ENCODE measurements at regions not wholly inside any gene's neighbourhood (a gene's known extent, or its start where the extent isn't known, plus 50 kb on each side); places are given as distances from the start of the nearest gene placed in this dataset.

DNA sequence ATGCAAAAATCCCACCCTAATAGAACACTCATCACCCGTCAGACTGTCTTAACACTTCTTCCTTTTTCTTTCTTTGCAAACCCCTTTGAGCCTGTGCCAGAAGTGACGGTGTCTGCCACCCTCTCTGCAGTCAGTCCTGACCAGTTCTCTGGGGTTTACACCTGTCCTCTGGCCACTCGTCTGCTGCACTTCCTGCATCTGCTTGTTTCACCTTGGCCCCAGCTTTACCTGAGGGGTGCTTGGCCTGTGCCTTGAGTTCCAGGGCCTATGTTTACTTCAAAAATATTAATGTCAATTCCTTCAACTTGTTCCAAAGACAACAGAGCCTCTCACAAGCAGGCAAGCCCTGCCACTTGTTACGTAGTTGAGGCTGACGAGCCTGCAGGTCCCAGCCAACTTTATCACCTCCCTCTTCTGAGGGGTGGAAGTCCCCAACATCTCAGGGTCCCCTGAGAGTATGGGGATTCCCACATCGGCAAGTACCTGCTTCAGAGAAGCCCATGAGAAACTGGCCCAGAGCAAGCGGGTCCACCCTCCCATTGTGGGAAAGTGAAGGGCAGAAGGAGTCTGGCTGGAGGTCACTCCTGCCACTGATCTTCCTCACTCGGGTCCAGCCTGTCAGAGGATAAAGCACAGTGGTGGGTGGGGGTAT is 205.4 kb downstream of the DAD1 start:
- TF ChIP-seq FOXP2 (optimal IDR thresholded peaks at IDR 0.05; ENCODE audit: borderline replicate concordance, extremely low read depth, extremely low read length, insufficient read depth) (no peak), SIN3A (IDR thresholded peaks at IDR 0.05; ENCODE audit: borderline replicate concordance, insufficient read depth, low read length) (no peak), TAF1 (IDR thresholded peaks at IDR 0.05; ENCODE audit: borderline replicate concordance, insufficient read depth, low read length) (no peak), POLR2AphosphoS5 (IDR thresholded peaks at IDR 0.05; ENCODE audit: low read depth, low read length) (no peak)
- TF ChIP-seq, protein P1, sequence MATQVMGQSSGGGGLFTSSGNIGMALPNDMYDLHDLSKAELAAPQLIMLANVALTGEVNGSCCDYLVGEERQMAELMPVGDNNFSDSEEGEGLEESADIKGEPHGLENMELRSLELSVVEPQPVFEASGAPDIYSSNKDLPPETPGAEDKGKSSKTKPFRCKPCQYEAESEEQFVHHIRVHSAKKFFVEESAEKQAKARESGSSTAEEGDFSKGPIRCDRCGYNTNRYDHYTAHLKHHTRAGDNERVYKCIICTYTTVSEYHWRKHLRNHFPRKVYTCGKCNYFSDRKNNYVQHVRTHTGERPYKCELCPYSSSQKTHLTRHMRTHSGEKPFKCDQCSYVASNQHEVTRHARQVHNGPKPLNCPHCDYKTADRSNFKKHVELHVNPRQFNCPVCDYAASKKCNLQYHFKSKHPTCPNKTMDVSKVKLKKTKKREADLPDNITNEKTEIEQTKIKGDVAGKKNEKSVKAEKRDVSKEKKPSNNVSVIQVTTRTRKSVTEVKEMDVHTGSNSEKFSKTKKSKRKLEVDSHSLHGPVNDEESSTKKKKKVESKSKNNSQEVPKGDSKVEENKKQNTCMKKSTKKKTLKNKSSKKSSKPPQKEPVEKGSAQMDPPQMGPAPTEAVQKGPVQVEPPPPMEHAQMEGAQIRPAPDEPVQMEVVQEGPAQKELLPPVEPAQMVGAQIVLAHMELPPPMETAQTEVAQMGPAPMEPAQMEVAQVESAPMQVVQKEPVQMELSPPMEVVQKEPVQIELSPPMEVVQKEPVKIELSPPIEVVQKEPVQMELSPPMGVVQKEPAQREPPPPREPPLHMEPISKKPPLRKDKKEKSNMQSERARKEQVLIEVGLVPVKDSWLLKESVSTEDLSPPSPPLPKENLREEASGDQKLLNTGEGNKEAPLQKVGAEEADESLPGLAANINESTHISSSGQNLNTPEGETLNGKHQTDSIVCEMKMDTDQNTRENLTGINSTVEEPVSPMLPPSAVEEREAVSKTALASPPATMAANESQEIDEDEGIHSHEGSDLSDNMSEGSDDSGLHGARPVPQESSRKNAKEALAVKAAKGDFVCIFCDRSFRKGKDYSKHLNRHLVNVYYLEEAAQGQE (IDR thresholded peaks at IDR 0.05; ENCODE audit: insufficient read depth in 1 of 2, low read depth in 2 of 2, low read length in 2 of 2) = no peak

DNA sequence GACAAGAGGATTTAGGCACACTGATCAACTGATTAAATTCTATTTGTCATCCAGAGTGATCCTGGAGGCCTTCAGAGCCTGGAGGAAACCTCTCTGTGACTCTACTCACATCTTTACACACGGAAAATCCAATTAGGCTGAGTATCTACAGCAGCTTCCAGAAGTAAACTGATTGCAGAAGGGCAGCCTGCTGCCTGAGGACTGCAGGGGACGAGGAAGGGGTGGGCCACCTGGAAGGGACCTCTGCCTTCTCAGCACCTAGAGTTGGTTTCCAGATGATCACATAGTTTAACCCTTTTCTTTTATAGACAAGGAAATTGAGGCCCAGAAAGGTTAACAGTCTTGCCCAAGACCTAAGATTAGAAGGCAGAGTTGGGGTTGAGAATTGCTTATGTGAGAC is 206.1 kb downstream of the DAD1 start:
- TF ChIP-seq TAF1 (IDR thresholded peaks at IDR 0.05; ENCODE audit: borderline replicate concordance, insufficient read depth, low read length) = no peak
- no peak for TF ChIP-seq FOXP2 (optimal IDR thresholded peaks at IDR 0.05; ENCODE audit: borderline replicate concordance, extremely low read depth, extremely low read length, insufficient read depth)
- TF ChIP-seq, protein P1 (IDR thresholded peaks at IDR 0.05; ENCODE audit: insufficient read depth in 1 of 2, low read depth in 2 of 2, low read length in 2 of 2) = no peak
- TF ChIP-seq SIN3A (IDR thresholded peaks at IDR 0.05; ENCODE audit: borderline replicate concordance, insufficient read depth, low read length) = no peak

DNA sequence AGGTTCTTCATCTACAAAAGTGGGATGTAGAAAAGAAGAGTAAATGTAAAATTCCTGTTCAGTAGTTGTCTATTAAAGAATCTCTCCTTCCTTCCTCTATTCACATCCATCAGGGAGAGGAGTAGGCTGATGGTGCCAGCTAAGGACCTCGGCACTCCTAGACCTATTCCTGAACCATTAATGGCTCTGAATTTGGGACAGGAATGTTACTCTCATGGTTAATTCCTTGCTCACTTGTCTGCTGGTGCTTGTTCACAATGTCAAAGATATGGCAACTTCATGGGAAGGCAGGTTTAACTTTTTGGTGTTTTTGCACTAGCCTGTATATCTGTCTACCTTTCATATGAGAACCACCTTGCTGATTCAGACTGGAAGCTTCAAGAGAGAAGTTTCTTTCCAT is 206.6 kb downstream of the DAD1 start:
- TF ChIP-seq POLR2AphosphoS5 (IDR thresholded peaks at IDR 0.05; ENCODE audit: low read depth, low read length) (no peak), FOXP2 (optimal IDR thresholded peaks at IDR 0.05; ENCODE audit: borderline replicate concordance, extremely low read depth, extremely low read length, insufficient read depth) (no peak), TAF1 (IDR thresholded peaks at IDR 0.05; ENCODE audit: borderline replicate concordance, insufficient read depth, low read length) (no peak), SIN3A (IDR thresholded peaks at IDR 0.05; ENCODE audit: borderline replicate concordance, insufficient read depth, low read length) (no peak)
- TF ChIP-seq, protein P1 (IDR thresholded peaks at IDR 0.05; ENCODE audit: insufficient read depth in 1 of 2, low read depth in 2 of 2, low read length in 2 of 2) = no peak

DNA sequence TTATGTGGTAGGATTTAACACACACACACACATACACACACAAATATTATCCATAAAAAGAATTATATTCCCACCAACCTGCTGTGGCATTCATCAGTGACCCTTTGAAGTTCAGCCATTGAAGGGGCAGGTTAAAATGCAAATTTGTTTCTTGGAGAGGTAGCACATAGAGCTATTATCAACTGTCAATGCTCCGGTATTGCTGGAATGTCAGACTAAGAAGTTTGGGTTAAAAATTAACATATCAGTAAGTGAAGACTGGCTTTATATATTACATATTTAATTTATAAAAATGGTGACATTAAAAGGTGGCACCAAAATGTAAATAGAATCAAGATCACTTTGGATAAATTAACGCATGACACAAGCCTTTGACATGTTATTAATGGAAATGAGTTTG is 207.3 kb downstream of the DAD1 start:
- TF ChIP-seq SIN3A (IDR thresholded peaks at IDR 0.05; ENCODE audit: borderline replicate concordance, insufficient read depth, low read length) = no peak
- no peak for TF ChIP-seq FOXP2 (optimal IDR thresholded peaks at IDR 0.05; ENCODE audit: borderline replicate concordance, extremely low read depth, extremely low read length, insufficient read depth)
- TF ChIP-seq, protein P1 (IDR thresholded peaks at IDR 0.05; ENCODE audit: insufficient read depth in 1 of 2, low read depth in 2 of 2, low read length in 2 of 2) = no peak
- no peak for TF ChIP-seq TAF1 (IDR thresholded peaks at IDR 0.05; ENCODE audit: borderline replicate concordance, insufficient read depth, low read length)
- no peak for TF ChIP-seq POLR2AphosphoS5 (IDR thresholded peaks at IDR 0.05; ENCODE audit: low read depth, low read length)

DNA sequence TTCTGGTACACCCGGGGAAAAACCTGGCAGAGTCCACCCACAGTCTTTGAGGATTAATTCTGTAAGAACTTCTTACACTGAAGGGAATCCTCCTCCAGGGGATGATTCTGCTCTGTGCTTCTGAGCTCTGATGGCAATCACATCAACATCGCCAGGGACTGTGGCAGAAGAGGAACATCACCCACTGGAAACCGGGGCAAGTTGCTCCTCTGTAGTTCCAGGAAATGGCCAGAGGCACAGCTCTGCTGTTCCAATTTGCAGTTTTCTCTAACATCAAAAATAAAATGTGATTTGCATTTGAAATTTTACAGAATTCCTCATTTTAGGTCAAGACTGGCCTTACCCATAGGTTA is 207.6 kb downstream of the DAD1 start:
- no peak for TF ChIP-seq FOXP2 (optimal IDR thresholded peaks at IDR 0.05; ENCODE audit: borderline replicate concordance, extremely low read depth, extremely low read length, insufficient read depth)

All from PFSK-1 (cell line).